Skeletal muscle cell (primary cell): ENCODE measurements at regions not wholly inside any gene's neighbourhood (a gene's known extent, or its start where the extent isn't known, plus 50 kb on each side); places are given as distances from the start of the nearest gene placed in this dataset.
"Not testable (repeated sequence)": the region's sequence is repeated elsewhere in the genome, so short reads cannot be mapped to it uniquely, and the experiment has no call there.

Experiments
- DNase-seq: peaks from one replicate; pipeline ENCODE4 v3.0.0-alpha.2; 2010; ENCODE audit warnings: low read depth
- H3K4me3 ChIP-seq: 2 replicates; pipeline ENCODE4 v1.5.1; 2011; ENCODE audit warnings: low read depth, mild to moderate bottlenecking, control low read depth, low read length, moderate library complexity

GRCh38 chr3:20787005-20787404 is 601.0 kb upstream of the SGO1 start:
- DNase-seq = no peak
- no peak overlapping the region for H3K4me3 ChIP-seq

GRCh38 chr3:20776692-20777091 is 590.7 kb upstream of the SGO1 start:
- H3K4me3 ChIP-seq = no peak overlapping the region
- DNase-seq = no peak

- H3K4me3 ChIP-seq = no peak overlapping the region
- no peak for DNase-seq
Measured at GRCh38 chr3:20776286-20776685, 590.3 kb upstream of the SGO1 start.

- DNase-seq = no peak
Measured at GRCh38 chr3:20773320-20773984, 587.4 kb upstream of the SGO1 start.

GRCh38 chr3:20772869-20773268 is 586.9 kb upstream of the SGO1 start:
- no peak for DNase-seq
- no peak overlapping the region for H3K4me3 ChIP-seq

More at GRCh38 chr3:20773320-20773984, 587.4 kb upstream of the SGO1 start:
- H3K4me3 ChIP-seq = no peak overlapping the region

GRCh38 chr3:20769430-20769829 is 583.4 kb upstream of the SGO1 start:
- DNase-seq = no peak
- H3K4me3 ChIP-seq = no peak overlapping the region

GRCh38 chr3:20760981-20761380 is 575.0 kb upstream of the SGO1 start:
- no peak for DNase-seq
- no peak overlapping the region for H3K4me3 ChIP-seq

GRCh38 chr3:20752416-20752815 is 566.4 kb upstream of the SGO1 start:
- H3K4me3 ChIP-seq = no peak overlapping the region
- DNase-seq = no peak

GRCh38 chr3:20751296-20751695 is 565.3 kb upstream of the SGO1 start:
- no peak for DNase-seq
- H3K4me3 ChIP-seq = no peak overlapping the region

GRCh38 chr3:20747741-20748140 is 561.7 kb upstream of the SGO1 start:
- no peak overlapping the region for H3K4me3 ChIP-seq
- DNase-seq = no peak

- H3K4me3 ChIP-seq = no peak overlapping the region
- DNase-seq = no peak
Measured at GRCh38 chr3:20743553-20744321, 557.7 kb upstream of the SGO1 start.

GRCh38 chr3:20742903-20743552 is 557.0 kb upstream of the SGO1 start:
- no peak for DNase-seq
- no peak overlapping the region for H3K4me3 ChIP-seq

GRCh38 chr3:20741381-20741780 is 555.4 kb upstream of the SGO1 start:
- DNase-seq = no peak
- no peak overlapping the region for H3K4me3 ChIP-seq

GRCh38 chr3:20739814-20740213 is 553.8 kb upstream of the SGO1 start:
- H3K4me3 ChIP-seq = no peak overlapping the region
- DNase-seq = no peak

GRCh38 chr3:20736287-20736852 is 550.4 kb upstream of the SGO1 start:
- H3K4me3 ChIP-seq = no peak overlapping the region
- no peak for DNase-seq

GRCh38 chr3:20729185-20729584 is 543.2 kb upstream of the SGO1 start:
- no peak overlapping the region for H3K4me3 ChIP-seq
- DNase-seq = no peak

GRCh38 chr3:20726786-20727185 is 540.8 kb upstream of the SGO1 start:
- DNase-seq = no peak
- no peak overlapping the region for H3K4me3 ChIP-seq

- H3K4me3 ChIP-seq = no peak overlapping the region
- DNase-seq = no peak
Measured at GRCh38 chr3:20724241-20724640, 538.2 kb upstream of the SGO1 start.

GRCh38 chr3:20716425-20716824 is 530.4 kb upstream of the SGO1 start:
- not testable (repeated sequence) for DNase-seq, H3K4me3 ChIP-seq

GRCh38 chr3:20701641-20702040 is 515.6 kb upstream of the SGO1 start:
- H3K4me3 ChIP-seq = no peak overlapping the region
- no peak for DNase-seq
